NT2/D1 (cell line): ENCODE measurements at regions not wholly inside any gene's neighbourhood (a gene's known extent, or its start where the extent isn't known, plus 50 kb on each side); places are given as distances from the start of the nearest gene placed in this dataset.

Experiments used
- SUZ12 ChIP-seq: IDR thresholded peaks from 2 replicates; pipeline ENCODE4 v1.6.1; 2011; ENCODE audit not compliant: insufficient read length, insufficient read depth; ENCODE audit errors: extremely low read depth
- YY1 ChIP-seq: IDR thresholded peaks from 2 replicates; pipeline ENCODE4 v1.6.1; 2011; ENCODE audit not compliant: insufficient read length, insufficient read depth

DNA sequence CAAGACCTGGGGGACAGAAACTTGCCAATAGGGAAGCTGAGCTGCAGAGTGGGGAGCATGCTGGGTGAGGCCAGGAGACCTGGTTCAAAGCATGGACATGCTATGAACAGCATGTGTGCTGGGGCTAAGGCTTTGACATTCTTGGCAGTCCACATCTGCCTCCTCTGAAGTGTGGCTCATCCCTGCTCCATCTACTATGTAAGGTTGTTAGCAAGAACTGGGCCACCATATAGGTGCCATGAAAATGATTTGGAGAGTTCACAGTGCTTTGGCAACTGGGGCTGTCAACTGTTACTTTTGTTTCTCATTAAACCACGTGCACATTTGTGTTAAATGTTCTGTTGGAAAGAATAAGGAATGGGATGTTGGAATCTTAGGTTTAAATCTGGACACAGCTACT is 311.1 kb downstream of the CDC5L start:
- no peak for TF ChIP-seq SUZ12
- no peak for TF ChIP-seq YY1
